Activated CD4-positive, alpha-beta T cell treated with anti-CD3 and anti-CD28 coated beads, Interleukin-10, Interleukin-2, amounts not matched to agents 100 ng/mL and 50 ng/mL, durations not matched to agents 16 hours and 8 hours (primary cell): ENCODE measurements at regions not wholly inside any gene's neighbourhood (a gene's known extent, or its start where the extent isn't known, plus 50 kb on each side); places are given as distances from the start of the nearest gene placed in this dataset.

Experiments used
- DNase-seq: peaks from one replicate; pipeline ENCODE4 v3.0.0-alpha.2; 2020

- DNase-seq, result no peak
These were observed 109.5 kb upstream of the TOP3B start for GRCh38 chr22:22092101-22092500.

GRCh38 chr22:22091400-22091878 is 108.9 kb upstream of the TOP3B start:
- no peak for DNase-seq

- DNase-seq, result no peak
These were observed 108.2 kb upstream of the TOP3B start for GRCh38 chr22:22090650-22091399.

- DNase-seq, result no peak
These were observed 107.1 kb upstream of the TOP3B start for GRCh38 chr22:22089459-22090308.

GRCh38 chr22:22088658-22089458 is 106.3 kb upstream of the TOP3B start:
- no peak for DNase-seq

GRCh38 chr22:22087854-22088657 is 105.5 kb upstream of the TOP3B start:
- no peak for DNase-seq

- no peak for DNase-seq
These were observed 104.0 kb upstream of the TOP3B start for GRCh38 chr22:22086501-22087158.

- no peak for DNase-seq
These were observed 103.3 kb upstream of the TOP3B start for GRCh38 chr22:22085702-22086500.

GRCh38 chr22:22084089-22084711 is 101.6 kb upstream of the TOP3B start:
- no peak for DNase-seq

- DNase-seq, result no peak
These were observed 100.4 kb upstream of the TOP3B start for GRCh38 chr22:22082960-22083359.

GRCh38 chr22:22082229-22082835 is 99.7 kb upstream of the TOP3B start:
- no peak for DNase-seq

- DNase-seq, result no peak
These were observed 97.7 kb upstream of the TOP3B start for GRCh38 chr22:22080270-22080669.

GRCh38 chr22:22079404-22080148 is 97.0 kb upstream of the TOP3B start:
- DNase-seq, result no peak

- DNase-seq, result no peak
These were observed 95.7 kb upstream of the TOP3B start for GRCh38 chr22:22078329-22078728.

GRCh38 chr22:22076932-22077703 is 94.5 kb upstream of the TOP3B start:
- no peak for DNase-seq

GRCh38 chr22:22076361-22076760 is 93.8 kb upstream of the TOP3B start:
- no peak for DNase-seq

GRCh38 chr22:22075382-22076163 is 93.0 kb upstream of the TOP3B start:
- no peak for DNase-seq
